Heart left ventricle (tissue), 13 donors: ENCODE measurements at regions not wholly inside any gene's neighbourhood (a gene's known extent, or its start where the extent isn't known, plus 50 kb on each side); places are given as distances from the start of the nearest gene placed in this dataset.

Experiments
- CTCF ChIP-seq, 12 donors: fragments of 200-600 bp; sonication (generic) in 4 of 12; IDR thresholded peaks; one replicate each; pipeline versions ENCODE4 v1.5.0 to v1.8.0; 2018 to 2022; ENCODE audit warnings: antibody characterized with exemption in 12 of 12, mild to moderate bottlenecking in 5 of 12
- POLR2A ChIP-seq, 2 donors: fragments of 450-650 bp; IDR thresholded peaks; one replicate each; pipeline ENCODE4 v1.6.1; 2017; ENCODE audit warnings: antibody characterized with exemption in 2 of 2, mild to moderate bottlenecking in 2 of 2, moderate library complexity in 2 of 2
- donor health status: ischemic (EF 13 %, LVEDD 7.1; RV severe dilation, severe dysfunction).
- donor health status: DM: no; HTN: yes; CAD: no.
- donor health status: DM: no; HTN: no; CAD: no.
- donor health status: ischemic (EF 25% LVEDD 6.9; RV normal size, moderate dysfunction).
- donor health status: ischemic (EF 25% LVEDD 5.7; RV mildly dilated, moderate dysfunction).
- donor health status: ischemic (EF 35%, LVEDD 5.7; RV mildly dilated, moderate dysfunction).
- donor health status: nonischemic (EF 11% LVEDD 7.7; RV severe dilation, severe dysfunction).
- donor health status: DM: yes; HTN: yes; CAD: no.
- donor health status: PGD.
- donor health status: ischemic (EF 29% LVEDD 5.4; RV normal size, mild dysfunction).
- donor health status: nonischemic (EF 23%, LVEDD 6.1; RV moderate dilation, normal function).

GRCh38 chr13:83327091-83327490 is 555.2 kb downstream of the SLITRK1 start:
- TF ChIP-seq CTCF (IDR thresholded peaks at IDR 0.05) (no peak), POLR2A (IDR thresholded peaks at IDR 0.05) (no peak)
